ENCODE measurements at regions not wholly inside any gene's neighbourhood (a gene's known extent, or its start where the extent isn't known, plus 50 kb on each side); places are given as distances from the start of the nearest gene placed in this dataset.

GRCh38 chr20:22701679-22702308 is 117.4 kb upstream of the FOXA2 start:
- Histone ChIP-seq H3K4me3 (no peak overlapping the region), H2AFZ (no peak overlapping the region), H3K27ac (no peak overlapping the region), H3K79me2 (no peaks in the 10 kb centered on the region), H3K9me2 (replicated peaks; ENCODE audit: insufficient read depth) (no peaks in the 10 kb centered on the region), H3K27me3 (no peaks in the 10 kb centered on the region), H3K9me3 (ENCODE audit: low read depth) (no peaks in the 10 kb centered on the region), H4K20me1 (ENCODE audit: insufficient read depth, poor library complexity, severe bottlenecking) (no peaks in the 10 kb centered on the region), H3K36me3 (replicated peaks; ENCODE audit: insufficient read depth, low read depth) (no peaks in the 10 kb centered on the region), H3K4me1 (ENCODE audit: insufficient read depth) (no peaks in the 10 kb centered on the region), H3K4me2 (no peak overlapping the region)
- WGBS (ENCODE audit: low lambda C conversion rate, missing lambda C conversion rate): 93% methylated on average over 1 of the region's 1 CpG
- DNase-seq (ENCODE audit: low spot score): no peak
- TF ChIP-seq, protein P1, sequence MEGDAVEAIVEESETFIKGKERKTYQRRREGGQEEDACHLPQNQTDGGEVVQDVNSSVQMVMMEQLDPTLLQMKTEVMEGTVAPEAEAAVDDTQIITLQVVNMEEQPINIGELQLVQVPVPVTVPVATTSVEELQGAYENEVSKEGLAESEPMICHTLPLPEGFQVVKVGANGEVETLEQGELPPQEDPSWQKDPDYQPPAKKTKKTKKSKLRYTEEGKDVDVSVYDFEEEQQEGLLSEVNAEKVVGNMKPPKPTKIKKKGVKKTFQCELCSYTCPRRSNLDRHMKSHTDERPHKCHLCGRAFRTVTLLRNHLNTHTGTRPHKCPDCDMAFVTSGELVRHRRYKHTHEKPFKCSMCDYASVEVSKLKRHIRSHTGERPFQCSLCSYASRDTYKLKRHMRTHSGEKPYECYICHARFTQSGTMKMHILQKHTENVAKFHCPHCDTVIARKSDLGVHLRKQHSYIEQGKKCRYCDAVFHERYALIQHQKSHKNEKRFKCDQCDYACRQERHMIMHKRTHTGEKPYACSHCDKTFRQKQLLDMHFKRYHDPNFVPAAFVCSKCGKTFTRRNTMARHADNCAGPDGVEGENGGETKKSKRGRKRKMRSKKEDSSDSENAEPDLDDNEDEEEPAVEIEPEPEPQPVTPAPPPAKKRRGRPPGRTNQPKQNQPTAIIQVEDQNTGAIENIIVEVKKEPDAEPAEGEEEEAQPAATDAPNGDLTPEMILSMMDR (IDR thresholded peaks at IDR 0.05; ENCODE audit: poor library complexity): no peak
- no peak for TF ChIP-seq EZH2 (IDR thresholded peaks at IDR 0.05; ENCODE audit: borderline replicate concordance)
- no peak for TF ChIP-seq EZH2phosphoT487 (IDR thresholded peaks at IDR 0.05; ENCODE audit: low read depth, severe bottlenecking, unreplicated experiment)

- Histone ChIP-seq H3K27ac (no peak overlapping the region), H3K9me2 (replicated peaks; ENCODE audit: insufficient read depth) (no peaks in the 10 kb centered on the region), H3K4me2 (no peak overlapping the region), H3K9me3 (ENCODE audit: low read depth) (no peaks in the 10 kb centered on the region), H3K36me3 (replicated peaks; ENCODE audit: insufficient read depth, low read depth) (no peaks in the 10 kb centered on the region), H3K79me2 (no peaks in the 10 kb centered on the region), H3K4me1 (ENCODE audit: insufficient read depth) (no peaks in the 10 kb centered on the region), H3K4me3 (no peak overlapping the region), H4K20me1 (ENCODE audit: insufficient read depth, poor library complexity, severe bottlenecking) (no peaks in the 10 kb centered on the region), H3K27me3 (no peaks in the 10 kb centered on the region), H2AFZ (no peak overlapping the region)
- DNase-seq (ENCODE audit: low spot score): no peak
- TF ChIP-seq, protein P1 (IDR thresholded peaks at IDR 0.05; ENCODE audit: poor library complexity): no peak
- TF ChIP-seq EZH2 (IDR thresholded peaks at IDR 0.05; ENCODE audit: borderline replicate concordance) (no peak), EZH2phosphoT487 (IDR thresholded peaks at IDR 0.05; ENCODE audit: low read depth, severe bottlenecking, unreplicated experiment) (no peak)
These were observed 119.5 kb upstream of the FOXA2 start for GRCh38 chr20:22703843-22704242.

GRCh38 chr20:22711971-22712755 is 127.8 kb upstream of the FOXA2 start:
- Histone ChIP-seq H3K27me3 (no peaks in the 10 kb centered on the region), H3K4me3 (no peak overlapping the region), H3K4me1 (ENCODE audit: insufficient read depth) (peaks cover 9% of the 10 kb centered on the region), H4K20me1 (ENCODE audit: insufficient read depth, poor library complexity, severe bottlenecking) (no peaks in the 10 kb centered on the region), H3K4me2 (no peak overlapping the region), H2AFZ (no peak overlapping the region), H3K9me2 (replicated peaks; ENCODE audit: insufficient read depth) (no peaks in the 10 kb centered on the region), H3K36me3 (replicated peaks; ENCODE audit: insufficient read depth, low read depth) (no peaks in the 10 kb centered on the region), H3K9me3 (ENCODE audit: low read depth) (no peaks in the 10 kb centered on the region), H3K79me2 (no peaks in the 10 kb centered on the region), H3K27ac (no peak overlapping the region)
- no peak for DNase-seq (ENCODE audit: low spot score)
- WGBS (ENCODE audit: low lambda C conversion rate, missing lambda C conversion rate): 82% methylated on average over 1 of the region's 2 CpGs
- no peak for TF ChIP-seq EZH2phosphoT487 (IDR thresholded peaks at IDR 0.05; ENCODE audit: low read depth, severe bottlenecking, unreplicated experiment)
- TF ChIP-seq EZH2 (IDR thresholded peaks at IDR 0.05; ENCODE audit: borderline replicate concordance): no peak
- TF ChIP-seq, protein P1 (IDR thresholded peaks at IDR 0.05; ENCODE audit: poor library complexity): no peak

Measured in hepatocyte (in vitro differentiated cells).